Neural crest cell (in vitro differentiated cells): ENCODE measurements at regions not wholly inside any gene's neighbourhood (a gene's known extent, or its start where the extent isn't known, plus 50 kb on each side); places are given as distances from the start of the nearest gene placed in this dataset.

Source experiments
- DNase-seq: peaks from one replicate; pipeline ENCODE4 v3.0.0; 2021; ENCODE audit warnings: low read depth, mixed read lengths, low spot score
- H3K27ac Mint-ChIP-seq: one replicate; pipeline ENCODE4 v1.8.0; 2021; ENCODE audit warnings: mild to moderate bottlenecking, mixed read lengths; ENCODE audit not compliant: unreplicated experiment
- H3K27me3 Mint-ChIP-seq: 2 replicates; pipeline ENCODE4 v1.8.0; 2021; ENCODE audit warnings: low read depth, mild to moderate bottlenecking, mixed read lengths
- H3K36me3 Mint-ChIP-seq: 2 replicates; pipeline ENCODE4 v1.8.0; 2021; ENCODE audit warnings: low read depth, mild to moderate bottlenecking, mixed read lengths
- H3K4me1 Mint-ChIP-seq: 2 replicates; pipeline ENCODE4 v1.8.0; 2021; ENCODE audit warnings: mixed read lengths
- H3K4me3 Mint-ChIP-seq: one replicate; pipeline ENCODE4 v1.8.0; 2021; ENCODE audit warnings: mild to moderate bottlenecking, mixed read lengths
- H3K9me3 Mint-ChIP-seq: 2 replicates; pipeline ENCODE4 v1.8.0; 2021; ENCODE audit warnings: mixed read lengths
- CTCF ChIP-seq: fragments of 200-600 bp; sonication (generic); conservative IDR thresholded peaks from 2 replicates; pipeline ENCODE4 v1.5.0; 2021; ENCODE audit warnings: antibody characterized with exemption, mild to moderate bottlenecking

GRCh38 chr4:188550296-188550695 is 411.1 kb downstream of the TRIML1 start:
- Mint-ChIP-seq H3K27ac (peak overlapping the region; percentile 40), H3K36me3 (no peaks in the 10 kb centered on the region), H3K27me3 (no peaks in the 10 kb centered on the region), H3K4me3 (no peak overlapping the region), H3K4me1 (peaks cover 10% of the 10 kb centered on the region), H3K9me3 (no peaks in the 10 kb centered on the region)
- no peak for DNase-seq
- TF ChIP-seq CTCF: no peak

- DNase-seq: no peak
- no peak overlapping the region for H3K27ac Mint-ChIP-seq
- H3K36me3 Mint-ChIP-seq: no peaks in the 10 kb centered on the region
- H3K27me3 Mint-ChIP-seq: no peaks in the 10 kb centered on the region
- H3K4me1 Mint-ChIP-seq: peaks cover 10% of the 10 kb centered on the region
- TF ChIP-seq CTCF: no peak
- H3K4me3 Mint-ChIP-seq: no peak overlapping the region
- no peaks in the 10 kb centered on the region for H3K9me3 Mint-ChIP-seq
These were observed 411.9 kb downstream of the TRIML1 start for GRCh38 chr4:188551156-188551555.

GRCh38 chr4:188552741-188553275 is 413.6 kb downstream of the TRIML1 start:
- H3K27me3 Mint-ChIP-seq: no peaks in the 10 kb centered on the region
- H3K4me1 Mint-ChIP-seq: peaks cover 10% of the 10 kb centered on the region
- DNase-seq: no peak
- no peak overlapping the region for H3K27ac Mint-ChIP-seq
- no peak for TF ChIP-seq CTCF
- no peaks in the 10 kb centered on the region for H3K9me3 Mint-ChIP-seq
- no peaks in the 10 kb centered on the region for H3K36me3 Mint-ChIP-seq
- no peak overlapping the region for H3K4me3 Mint-ChIP-seq

GRCh38 chr4:188554413-188554812 is 415.2 kb downstream of the TRIML1 start:
- no peak overlapping the region for H3K4me3 Mint-ChIP-seq
- peaks cover 5% of the 10 kb centered on the region for H3K4me1 Mint-ChIP-seq
- no peaks in the 10 kb centered on the region for H3K36me3 Mint-ChIP-seq
- H3K27me3 Mint-ChIP-seq: no peaks in the 10 kb centered on the region
- no peak for DNase-seq
- H3K27ac Mint-ChIP-seq: no peak overlapping the region
- no peaks in the 10 kb centered on the region for H3K9me3 Mint-ChIP-seq
- TF ChIP-seq CTCF: no peak

GRCh38 chr4:188573104-188573503 is 433.9 kb downstream of the TRIML1 start:
- Mint-ChIP-seq H3K9me3 (peaks cover 13% of the 10 kb centered on the region), H3K4me3 (no peak overlapping the region), H3K27ac (no peak overlapping the region), H3K36me3 (no peaks in the 10 kb centered on the region), H3K27me3 (no peaks in the 10 kb centered on the region), H3K4me1 (no peaks in the 10 kb centered on the region)
- no peak for TF ChIP-seq CTCF
- DNase-seq: no peak

- no peak overlapping the region for H3K4me3 Mint-ChIP-seq
- H3K9me3 Mint-ChIP-seq: peaks cover 10% of the 10 kb centered on the region
- no peaks in the 10 kb centered on the region for H3K4me1 Mint-ChIP-seq
- no peak overlapping the region for H3K27ac Mint-ChIP-seq
- no peak for TF ChIP-seq CTCF
- no peaks in the 10 kb centered on the region for H3K27me3 Mint-ChIP-seq
- no peak for DNase-seq
- H3K36me3 Mint-ChIP-seq: no peaks in the 10 kb centered on the region
These were observed 439.4 kb downstream of the TRIML1 start for GRCh38 chr4:188578657-188579056.
